ENCODE measurements at regions not wholly inside any gene's neighbourhood (a gene's known extent, or its start where the extent isn't known, plus 50 kb on each side); places are given as distances from the start of the nearest gene placed in this dataset.
A peak's percentile ranks its signal among the peaks of the same experiment; 100 is the strongest.

DNA sequence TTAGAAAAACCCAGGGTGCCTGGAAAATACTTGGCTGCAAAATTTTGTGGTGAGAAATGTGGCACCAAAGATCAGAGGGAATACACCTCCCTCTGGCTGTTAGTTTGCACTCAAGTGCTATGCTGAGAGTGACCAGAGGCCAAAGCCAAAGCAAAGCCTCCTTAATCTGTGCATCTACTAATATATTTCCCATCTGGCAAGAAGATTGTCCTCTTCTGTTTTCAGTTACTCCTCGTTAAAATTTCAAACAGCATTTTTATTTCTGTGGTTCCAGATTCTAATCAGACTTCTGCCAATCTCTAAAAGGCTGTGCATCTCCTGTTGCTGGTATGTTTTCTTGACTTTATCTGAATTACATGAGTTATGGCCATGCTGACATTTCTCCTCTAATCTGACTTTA lies 327.4 kb downstream of the TBX15 start:
- H3K27me3 ChIP-seq (ENCODE audit: insufficient read depth), result no peaks in the 10 kb centered on the region
- H3K4me1 ChIP-seq (ENCODE audit: control insufficient read depth in 1 of 2, insufficient read depth in 2 of 2, low read depth in 1 of 2, low read length in 1 of 2), result no peaks in the 10 kb centered on the region
- no peaks in the 10 kb centered on the region for H3K9me2 ChIP-seq
- ChIA-PET CTCF (no interaction called here), POLR2A (no interaction called here)
- no peak overlapping the region for H3K4me3 ChIP-seq (ENCODE audit: low read depth in 2 of 2, low read length in 1 of 2)
- no peak overlapping the region for H2AFZ ChIP-seq (ENCODE audit: low read depth)
- H3K79me2 ChIP-seq (ENCODE audit: insufficient read depth), result no peaks in the 10 kb centered on the region
- H3K9ac ChIP-seq, result no peak overlapping the region
- H3K36me3 ChIP-seq (replicated peaks in 1 of 2; ENCODE audit: control insufficient read depth in 1 of 2, insufficient read depth in 2 of 2, low read length in 1 of 2), result no peaks in the 10 kb centered on the region
- H4K20me1 ChIP-seq (ENCODE audit: insufficient read depth), result no peaks in the 10 kb centered on the region
- peaks cover 11% of the 10 kb centered on the region for H3F3A ChIP-seq (replicated peaks; ENCODE audit: insufficient read depth)
- no peak for DNase-seq
- no peak overlapping the region for H3K27ac ChIP-seq (ENCODE audit: low read depth in 2 of 2, low read length in 1 of 2)
- H3K9me3 ChIP-seq, result peaks cover 11% of the 10 kb centered on the region; the same call in 1 of the 2 replicates
- H3K4me2 ChIP-seq, result no peak overlapping the region
- WGBS (ENCODE audit: low lambda C conversion rate), result 0% methylated on average over 1 of the region's 1 CpG
- TF ChIP-seq NFIC (IDR thresholded peaks at IDR 0.05; ENCODE audit: borderline replicate concordance) (peak; percentile 3; the same call in 1 of the 2 replicates), GABPA (IDR thresholded peaks at IDR 0.05; ENCODE audit: low read depth) (no peak), CHD2 (IDR thresholded peaks at IDR 0.05; ENCODE audit: low read length, partially characterized antibody) (no peak), RCOR1 (IDR thresholded peaks at IDR 0.05; ENCODE audit: low read length) (no peak), RFX5 (IDR thresholded peaks at IDR 0.05; ENCODE audit: low read length) (no peak), CTCF (IDR thresholded peaks at IDR 0.05) (no peak), MEF2A (IDR thresholded peaks at IDR 0.05; ENCODE audit: borderline replicate concordance, low read depth) (no peak), SMC3 (IDR thresholded peaks at IDR 0.05; ENCODE audit: low read depth, low read length) (no peak), TCF12 (IDR thresholded peaks at IDR 0.05) (peak; percentile 45; the same call in 1 of the 2 replicates), PBX3 (IDR thresholded peaks at IDR 0.05) (peak; percentile 37; the same call in 1 of the 2 replicates), TAF1 (IDR thresholded peaks at IDR 0.05; ENCODE audit: borderline replicate concordance, low read depth, low read length) (no peak), POLR2AphosphoS5 (IDR thresholded peaks at IDR 0.05; ENCODE audit: low read depth, low read length) (no peak), YY1 (IDR thresholded peaks at IDR 0.05; ENCODE audit: low read depth) (no peak), FOXJ3 (CRISPR knock-in tag; IDR thresholded peaks at IDR 0.05) (no peak), TEAD4 (IDR thresholded peaks at IDR 0.05; ENCODE audit: borderline replicate concordance, insufficient read depth) (no peak), EZH2phosphoT487 (IDR thresholded peaks at IDR 0.05; ENCODE audit: borderline replicate concordance, low read depth) (no peak), FOSL2 (IDR thresholded peaks at IDR 0.05; ENCODE audit: borderline replicate concordance, low read depth) (no peak), JUND (IDR thresholded peaks at IDR 0.05) (peak; percentile 28; the same call in 1 of the 2 replicates), MXI1 (IDR thresholded peaks at IDR 0.05; ENCODE audit: low read depth, low read length) (no peak), EP300 (IDR thresholded peaks at IDR 0.05; ENCODE audit: borderline replicate concordance in 1 of 2, low read depth in 1 of 2, low read length in 1 of 2) (no peak), IRF3 (IDR thresholded peaks at IDR 0.05; ENCODE audit: low read depth, low read length) (no peak), RXRA (IDR thresholded peaks at IDR 0.05; ENCODE audit: borderline replicate concordance, low read depth) (no peak), SIN3A (IDR thresholded peaks at IDR 0.05; ENCODE audit: borderline replicate concordance, low read depth, low read length) (no peak), GATA2 (CRISPR knock-in tag; IDR thresholded peaks at IDR 0.05) (no peak), FOXM1 (IDR thresholded peaks at IDR 0.05; ENCODE audit: low read depth) (no peak)
- TF ChIP-seq, protein P1, sequence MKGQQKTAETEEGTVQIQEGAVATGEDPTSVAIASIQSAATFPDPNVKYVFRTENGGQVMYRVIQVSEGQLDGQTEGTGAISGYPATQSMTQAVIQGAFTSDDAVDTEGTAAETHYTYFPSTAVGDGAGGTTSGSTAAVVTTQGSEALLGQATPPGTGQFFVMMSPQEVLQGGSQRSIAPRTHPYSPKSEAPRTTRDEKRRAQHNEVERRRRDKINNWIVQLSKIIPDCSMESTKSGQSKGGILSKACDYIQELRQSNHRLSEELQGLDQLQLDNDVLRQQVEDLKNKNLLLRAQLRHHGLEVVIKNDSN (IDR thresholded peaks at IDR 0.05; ENCODE audit: borderline replicate concordance, low read depth), result no peak
- TF ChIP-seq, protein P2, sequence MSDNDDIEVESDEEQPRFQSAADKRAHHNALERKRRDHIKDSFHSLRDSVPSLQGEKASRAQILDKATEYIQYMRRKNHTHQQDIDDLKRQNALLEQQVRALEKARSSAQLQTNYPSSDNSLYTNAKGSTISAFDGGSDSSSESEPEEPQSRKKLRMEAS (IDR thresholded peaks at IDR 0.05; ENCODE audit: low read depth), result no peak
- TF ChIP-seq, protein P3, sequence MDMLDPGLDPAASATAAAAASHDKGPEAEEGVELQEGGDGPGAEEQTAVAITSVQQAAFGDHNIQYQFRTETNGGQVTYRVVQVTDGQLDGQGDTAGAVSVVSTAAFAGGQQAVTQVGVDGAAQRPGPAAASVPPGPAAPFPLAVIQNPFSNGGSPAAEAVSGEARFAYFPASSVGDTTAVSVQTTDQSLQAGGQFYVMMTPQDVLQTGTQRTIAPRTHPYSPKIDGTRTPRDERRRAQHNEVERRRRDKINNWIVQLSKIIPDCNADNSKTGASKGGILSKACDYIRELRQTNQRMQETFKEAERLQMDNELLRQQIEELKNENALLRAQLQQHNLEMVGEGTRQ (IDR thresholded peaks at IDR 0.05; ENCODE audit: borderline replicate concordance, low read depth, low read length), result no peak
- TF ChIP-seq, protein P4, sequence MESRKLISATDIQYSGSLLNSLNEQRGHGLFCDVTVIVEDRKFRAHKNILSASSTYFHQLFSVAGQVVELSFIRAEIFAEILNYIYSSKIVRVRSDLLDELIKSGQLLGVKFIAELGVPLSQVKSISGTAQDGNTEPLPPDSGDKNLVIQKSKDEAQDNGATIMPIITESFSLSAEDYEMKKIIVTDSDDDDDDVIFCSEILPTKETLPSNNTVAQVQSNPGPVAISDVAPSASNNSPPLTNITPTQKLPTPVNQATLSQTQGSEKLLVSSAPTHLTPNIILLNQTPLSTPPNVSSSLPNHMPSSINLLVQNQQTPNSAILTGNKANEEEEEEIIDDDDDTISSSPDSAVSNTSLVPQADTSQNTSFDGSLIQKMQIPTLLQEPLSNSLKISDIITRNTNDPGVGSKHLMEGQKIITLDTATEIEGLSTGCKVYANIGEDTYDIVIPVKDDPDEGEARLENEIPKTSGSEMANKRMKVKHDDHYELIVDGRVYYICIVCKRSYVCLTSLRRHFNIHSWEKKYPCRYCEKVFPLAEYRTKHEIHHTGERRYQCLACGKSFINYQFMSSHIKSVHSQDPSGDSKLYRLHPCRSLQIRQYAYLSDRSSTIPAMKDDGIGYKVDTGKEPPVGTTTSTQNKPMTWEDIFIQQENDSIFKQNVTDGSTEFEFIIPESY (IDR thresholded peaks at IDR 0.05; ENCODE audit: borderline replicate concordance, low read depth), result no peak

Data from SK-N-SH (cell line).